Prostate gland (tissue), 2 donors: ENCODE measurements at regions not wholly inside any gene's neighbourhood (a gene's known extent, or its start where the extent isn't known, plus 50 kb on each side); places are given as distances from the start of the nearest gene placed in this dataset.
A peak's percentile ranks its signal among the peaks of the same experiment; 100 is the strongest.

Source experiments
- DNase-seq: peaks from one replicate; pipeline ENCODE4 v3.0.0-alpha.2; 2019; ENCODE audit warnings: low spot score
- H3K27ac ChIP-seq, 2 donors: fragments of 200-600 bp; sonication (generic); 2 replicates each; pipeline ENCODE4 v1.5.1; 2017 to 2019
- H3K27me3 ChIP-seq: fragments of 200-600 bp; sonication (generic); replicated peaks from 2 replicates; pipeline ENCODE4 v1.5.1; 2019; ENCODE audit not compliant: insufficient read depth
- H3K36me3 ChIP-seq, 2 donors: fragments of 200-600 bp; sonication (generic); 1 replicate in 1 of 2; 2 replicates in 1 of 2; pipeline versions ENCODE4 v1.5.1 to v1.8.1; 2017 to 2019
- H3K4me1 ChIP-seq: fragments of 200-600 bp; sonication (generic); replicated peaks from 2 replicates; pipeline ENCODE4 v1.5.1; 2019
- H3K4me3 ChIP-seq, 2 donors: fragments of 200-600 bp; sonication (generic); 2 replicates each; pipeline ENCODE4 v1.5.1; 2017 to 2019
- H3K9me3 ChIP-seq: fragments of 200-600 bp; sonication (generic); 2 replicates; pipeline ENCODE4 v1.5.1; 2017
- POLR2A ChIP-seq: fragments of 450-650 bp; IDR thresholded peaks from one replicate; pipeline ENCODE4 v1.6.1; 2016; ENCODE audit warnings: antibody characterized with exemption, mild to moderate bottlenecking
- POLR2AphosphoS5 ChIP-seq: sonication (generic); formaldehyde crosslinking; IDR thresholded peaks from one replicate; pipeline ENCODE4 v1.6.1; 2017; ENCODE audit warnings: antibody characterized with exemption
- WGBS: methylation state at CpG from one replicate; pipeline ENCODE4 v1.1.5; 2018; 5-methylcytosine and 5-hydroxymethylcytosine counted together
- intact Hi-C: fragments of 100-400 bp; cut with DNase I; formaldehyde crosslinking; loops from one replicate; pipeline ENCODE4 v1.14.2; 2022
- TF ChIP-seq, protein P1 (sequence below), 4 experiments: fragments of 200-600 bp in 2 of 4; fragments of 450-650 bp in 2 of 4; sonication (generic) in 2 of 4; IDR thresholded peaks; 1 replicate in 3 of 4; 2 replicates in 1 of 4; pipeline ENCODE4 v1.5.1; 2016 to 2019; ENCODE audit warnings: antibody characterized with exemption in 4 of 4, mild to moderate bottlenecking in 2 of 4, moderate library complexity in 2 of 4

DNA sequence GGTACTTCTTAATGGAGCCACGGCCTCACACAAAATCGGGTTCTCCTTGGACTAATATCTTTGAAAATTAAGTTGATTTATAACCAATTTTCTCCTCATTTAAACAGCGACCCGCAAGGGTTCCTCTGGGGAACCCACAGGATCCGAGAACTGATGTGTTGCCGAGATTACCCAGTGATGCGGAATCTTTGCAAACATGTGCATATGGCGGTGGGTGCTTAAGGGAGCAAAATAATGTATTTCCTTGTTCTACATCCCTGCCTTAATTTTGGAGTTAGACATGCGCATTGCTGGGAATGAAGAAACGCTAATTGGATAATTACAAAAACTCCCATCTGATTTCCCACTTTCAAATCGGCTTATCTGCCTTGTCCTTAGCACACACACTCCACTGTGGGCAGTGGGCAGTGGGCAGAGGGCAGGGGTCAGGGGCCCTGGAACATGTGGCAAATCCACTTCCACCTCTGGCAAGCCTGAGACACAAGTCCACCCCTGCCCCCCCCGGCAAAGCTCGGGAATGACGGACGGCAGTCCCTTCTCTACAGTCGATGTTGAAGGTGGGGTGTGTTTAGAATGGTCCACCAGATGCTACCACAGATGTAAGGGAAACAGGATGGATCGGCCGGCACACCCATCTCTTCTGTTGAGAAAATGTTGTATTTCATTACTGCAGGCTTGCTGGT, 137.4 kb upstream of the CDH4 start:
- 91% methylated on average over 18 of the region's 18 CpGs for WGBS

DNA sequence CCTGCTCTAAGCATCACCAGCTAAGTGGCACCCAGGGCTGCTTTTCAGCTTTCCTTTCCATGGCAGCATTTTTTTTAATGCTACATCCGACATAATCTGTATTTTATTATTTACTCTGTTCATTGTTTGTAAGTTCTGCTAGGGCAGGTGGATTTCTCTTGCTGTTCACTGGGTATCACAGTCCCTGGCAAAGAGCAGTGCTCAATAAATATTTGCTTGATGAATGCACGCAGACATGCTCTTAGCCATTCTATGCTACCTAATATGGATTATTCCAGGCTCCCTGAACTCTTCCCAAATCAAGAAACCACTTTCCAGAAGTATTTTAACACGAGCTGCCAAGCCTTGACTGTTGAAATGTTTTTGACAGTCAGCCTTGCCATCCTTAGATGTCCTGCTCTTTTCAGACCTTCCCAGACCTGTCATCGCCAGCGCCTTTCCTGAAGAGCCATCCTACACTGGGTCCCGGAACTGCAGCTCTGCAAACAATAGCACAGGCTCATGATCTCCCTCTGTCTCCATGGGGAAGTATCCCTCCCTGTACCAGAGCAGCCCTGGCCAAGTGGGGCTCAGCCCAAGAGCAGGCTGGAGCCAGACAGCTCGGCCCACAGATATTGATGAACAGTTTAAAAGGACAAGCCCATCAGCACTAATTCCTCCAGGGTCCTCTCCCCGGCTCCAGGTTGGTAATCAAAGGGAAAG, 136.5 kb upstream of the CDH4 start:
- Histone ChIP-seq H3K9me3 (no peaks in the 10 kb centered on the region), H3K4me1 (no peaks in the 10 kb centered on the region), H3K27me3 (no peaks in the 10 kb centered on the region), H3K36me3 (no peaks in the 10 kb centered on the region), H3K4me3 (no peak overlapping the region), H3K27ac (no peak overlapping the region)
- WGBS: 26% methylated on average over 8 of the region's 8 CpGs
- no peak for TF ChIP-seq POLR2A
- peak; percentile 46 for TF ChIP-seq POLR2AphosphoS5
- TF ChIP-seq, protein P1, sequence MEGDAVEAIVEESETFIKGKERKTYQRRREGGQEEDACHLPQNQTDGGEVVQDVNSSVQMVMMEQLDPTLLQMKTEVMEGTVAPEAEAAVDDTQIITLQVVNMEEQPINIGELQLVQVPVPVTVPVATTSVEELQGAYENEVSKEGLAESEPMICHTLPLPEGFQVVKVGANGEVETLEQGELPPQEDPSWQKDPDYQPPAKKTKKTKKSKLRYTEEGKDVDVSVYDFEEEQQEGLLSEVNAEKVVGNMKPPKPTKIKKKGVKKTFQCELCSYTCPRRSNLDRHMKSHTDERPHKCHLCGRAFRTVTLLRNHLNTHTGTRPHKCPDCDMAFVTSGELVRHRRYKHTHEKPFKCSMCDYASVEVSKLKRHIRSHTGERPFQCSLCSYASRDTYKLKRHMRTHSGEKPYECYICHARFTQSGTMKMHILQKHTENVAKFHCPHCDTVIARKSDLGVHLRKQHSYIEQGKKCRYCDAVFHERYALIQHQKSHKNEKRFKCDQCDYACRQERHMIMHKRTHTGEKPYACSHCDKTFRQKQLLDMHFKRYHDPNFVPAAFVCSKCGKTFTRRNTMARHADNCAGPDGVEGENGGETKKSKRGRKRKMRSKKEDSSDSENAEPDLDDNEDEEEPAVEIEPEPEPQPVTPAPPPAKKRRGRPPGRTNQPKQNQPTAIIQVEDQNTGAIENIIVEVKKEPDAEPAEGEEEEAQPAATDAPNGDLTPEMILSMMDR (IDR thresholded peaks at IDR 0.05): no peak
- DNase-seq: no peak
- intact Hi-C loops: loop anchor here (10.0 kb wide), 1 partner anchor 1061 kb away; no protein-coding TSS in a partner anchor

More for the DNA sequence above, 137.4 kb upstream of the CDH4 start:
- DNase-seq: no peak
- H3K4me1 ChIP-seq: no peaks in the 10 kb centered on the region
- H3K27ac ChIP-seq: no peak overlapping the region
- H3K4me3 ChIP-seq: no peak overlapping the region
- H3K36me3 ChIP-seq: no peaks in the 10 kb centered on the region
- TF ChIP-seq, protein P1 (IDR thresholded peaks at IDR 0.05): no peak
- no peak for TF ChIP-seq POLR2A
- no peak for TF ChIP-seq POLR2AphosphoS5
- no peaks in the 10 kb centered on the region for H3K9me3 ChIP-seq
- intact Hi-C loops: loop anchor here (10.0 kb wide), 1 partner anchor 1060 kb away; no protein-coding TSS in a partner anchor
- no peaks in the 10 kb centered on the region for H3K27me3 ChIP-seq

DNA sequence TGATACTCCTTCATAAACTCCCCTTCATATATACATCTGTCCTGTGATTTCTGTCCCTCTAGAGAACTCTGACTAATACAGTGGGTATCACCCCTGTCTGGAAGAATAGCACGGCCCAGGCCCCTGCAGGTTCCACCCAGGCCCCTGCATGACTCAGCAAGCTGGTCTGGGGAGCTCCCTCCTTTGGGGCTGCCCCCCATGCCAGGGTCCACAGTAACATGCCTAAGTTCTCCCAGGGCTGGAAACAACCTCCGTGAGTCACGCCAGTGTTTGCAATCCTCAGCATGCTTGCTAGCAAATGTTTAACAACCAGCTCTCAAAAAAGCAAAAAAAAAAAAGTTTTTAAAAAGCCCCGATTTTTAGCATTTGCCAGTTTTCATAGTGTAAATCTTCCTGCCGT, 134.3 kb upstream of the CDH4 start:
- Histone ChIP-seq H3K27me3 (no peaks in the 10 kb centered on the region), H3K4me1 (no peaks in the 10 kb centered on the region), H3K36me3 (no peaks in the 10 kb centered on the region), H3K9me3 (no peaks in the 10 kb centered on the region), H3K27ac (no peak overlapping the region), H3K4me3 (no peak overlapping the region)
- TF ChIP-seq, protein P1 (IDR thresholded peaks at IDR 0.05): no peak
- TF ChIP-seq POLR2AphosphoS5: no peak
- DNase-seq: no peak
- intact Hi-C loops: loop anchor here (10.0 kb wide), 1 partner anchor 1063 kb away; no protein-coding TSS in a partner anchor
- 43% methylated on average over 5 of the region's 5 CpGs for WGBS

DNA sequence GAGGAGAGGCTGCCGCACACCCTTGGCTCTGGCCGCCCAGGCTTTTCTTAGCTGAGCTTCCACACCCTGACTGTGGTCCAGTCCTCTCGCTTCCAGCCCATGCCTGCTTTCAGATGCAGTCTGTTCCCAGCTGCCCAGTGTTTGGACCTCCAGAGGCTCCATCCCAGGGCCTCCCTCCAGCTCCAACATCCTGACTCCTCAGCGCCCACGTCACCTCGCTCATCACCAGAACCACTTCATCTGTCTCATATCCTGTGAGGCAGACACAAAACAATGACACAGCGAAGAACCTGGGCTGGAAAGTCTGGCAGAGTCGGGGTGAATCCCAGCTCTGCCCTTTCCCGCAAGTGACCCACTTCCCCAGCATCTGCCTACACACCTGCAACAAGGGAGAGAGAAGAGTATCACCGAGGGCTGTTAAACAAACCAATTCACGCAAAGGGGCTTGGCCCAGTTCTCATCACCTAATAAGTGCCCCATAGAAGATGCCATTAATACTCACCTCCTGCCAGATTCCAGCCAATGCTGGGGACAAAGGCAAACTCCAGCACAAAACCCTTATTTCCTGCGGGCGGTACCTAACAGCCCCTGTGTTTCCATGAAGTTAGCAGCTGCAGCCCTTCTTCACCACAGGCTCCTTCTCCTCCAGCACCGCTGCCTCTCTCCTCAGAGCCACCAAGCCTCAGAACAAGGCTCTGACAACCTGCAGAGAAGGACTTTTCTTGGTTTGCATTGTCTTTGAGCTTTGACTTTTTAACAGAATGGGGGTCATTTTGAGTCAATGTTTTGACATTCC, 133.4 kb upstream of the CDH4 start:
- no peaks in the 10 kb centered on the region for H3K27me3 ChIP-seq
- H3K27ac ChIP-seq: no peak overlapping the region
- no peaks in the 10 kb centered on the region for H3K9me3 ChIP-seq
- no peak for TF ChIP-seq POLR2AphosphoS5
- TF ChIP-seq, protein P1 (IDR thresholded peaks at IDR 0.05): no peak
- intact Hi-C loops: loop anchor here (10.0 kb wide), 1 partner anchor 1064 kb away; no protein-coding TSS in a partner anchor
- H3K36me3 ChIP-seq: no peaks in the 10 kb centered on the region
- H3K4me1 ChIP-seq: no peaks in the 10 kb centered on the region
- DNase-seq: no peak
- WGBS: 80% methylated on average over 14 of the region's 14 CpGs
- H3K4me3 ChIP-seq: no peak overlapping the region
